ENCODE measurements at regions not wholly inside any gene's neighbourhood (a gene's known extent, or its start where the extent isn't known, plus 50 kb on each side); places are given as distances from the start of the nearest gene placed in this dataset.

DNA sequence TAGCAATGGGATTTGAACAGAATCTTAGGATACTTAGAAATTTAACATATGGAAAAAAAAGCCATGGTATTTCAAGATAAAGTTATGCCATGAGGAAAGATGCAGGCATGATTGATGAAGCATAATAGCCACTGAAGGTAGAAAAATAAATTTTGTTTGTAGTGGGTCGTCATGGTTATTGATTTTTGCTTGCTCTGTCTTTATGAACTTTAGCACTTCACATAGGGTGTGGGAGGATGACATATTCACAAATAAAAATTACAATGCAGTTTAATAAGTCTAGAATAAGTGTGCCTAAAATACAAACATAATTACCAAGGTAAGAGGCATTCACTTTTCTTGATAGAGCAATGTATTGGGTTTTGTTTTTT lies 129.1 kb upstream of the SEMA3E start:
- no peak for TF ChIP-seq EZH2phosphoT487 (IDR thresholded peaks at IDR 0.05; ENCODE audit: borderline replicate concordance, low read depth, low read length)
- TF ChIP-seq, protein P1, sequence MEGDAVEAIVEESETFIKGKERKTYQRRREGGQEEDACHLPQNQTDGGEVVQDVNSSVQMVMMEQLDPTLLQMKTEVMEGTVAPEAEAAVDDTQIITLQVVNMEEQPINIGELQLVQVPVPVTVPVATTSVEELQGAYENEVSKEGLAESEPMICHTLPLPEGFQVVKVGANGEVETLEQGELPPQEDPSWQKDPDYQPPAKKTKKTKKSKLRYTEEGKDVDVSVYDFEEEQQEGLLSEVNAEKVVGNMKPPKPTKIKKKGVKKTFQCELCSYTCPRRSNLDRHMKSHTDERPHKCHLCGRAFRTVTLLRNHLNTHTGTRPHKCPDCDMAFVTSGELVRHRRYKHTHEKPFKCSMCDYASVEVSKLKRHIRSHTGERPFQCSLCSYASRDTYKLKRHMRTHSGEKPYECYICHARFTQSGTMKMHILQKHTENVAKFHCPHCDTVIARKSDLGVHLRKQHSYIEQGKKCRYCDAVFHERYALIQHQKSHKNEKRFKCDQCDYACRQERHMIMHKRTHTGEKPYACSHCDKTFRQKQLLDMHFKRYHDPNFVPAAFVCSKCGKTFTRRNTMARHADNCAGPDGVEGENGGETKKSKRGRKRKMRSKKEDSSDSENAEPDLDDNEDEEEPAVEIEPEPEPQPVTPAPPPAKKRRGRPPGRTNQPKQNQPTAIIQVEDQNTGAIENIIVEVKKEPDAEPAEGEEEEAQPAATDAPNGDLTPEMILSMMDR (conservative IDR thresholded peaks at IDR 0.05; ENCODE audit: low read length), result no peak
